IPS-NIHi7 (cell line): ENCODE measurements at regions not wholly inside any gene's neighbourhood (a gene's known extent, or its start where the extent isn't known, plus 50 kb on each side); places are given as distances from the start of the nearest gene placed in this dataset.
"Not testable (repeated sequence)": the region's sequence is repeated elsewhere in the genome, so short reads cannot be mapped to it uniquely, and the experiment has no call there.

ENCODE experiments used
- DNase-seq: peaks from one replicate; pipeline ENCODE4 v3.0.0; 2012; ENCODE audit warnings: mixed read lengths; ENCODE audit errors: extremely low spot score

GRCh38 chr10:21145751-21146435 lies 248.8 kb upstream of the NEBL start:
- DNase-seq, result no peak

GRCh38 chr10:21144047-21144446 lies 246.9 kb upstream of the NEBL start:
- peak; percentile 25 for DNase-seq

- no peak for DNase-seq
Measured at GRCh38 chr10:21141946-21142492, 244.9 kb upstream of the NEBL start.

GRCh38 chr10:21138769-21139340 lies 241.7 kb upstream of the NEBL start:
- no peak for DNase-seq

- no peak for DNase-seq
Measured at GRCh38 chr10:21135023-21135931, 238.2 kb upstream of the NEBL start.

- DNase-seq, result no peak
Measured at GRCh38 chr10:21134645-21135022, 237.5 kb upstream of the NEBL start.

GRCh38 chr10:21130683-21131442 lies 233.8 kb upstream of the NEBL start:
- no peak for DNase-seq

- no peak for DNase-seq
Measured at GRCh38 chr10:21130108-21130507, 233.0 kb upstream of the NEBL start.

- DNase-seq, result no peak
Measured at GRCh38 chr10:21125471-21126228, 228.5 kb upstream of the NEBL start.

- no peak for DNase-seq
Measured at GRCh38 chr10:21122907-21123306, 225.8 kb upstream of the NEBL start.

- not testable (repeated sequence) for DNase-seq
Measured at GRCh38 chr10:21121822-21122221, 224.7 kb upstream of the NEBL start.

- DNase-seq, result no peak
Measured at GRCh38 chr10:21114683-21115082, 217.6 kb upstream of the NEBL start.

GRCh38 chr10:21110358-21110757 lies 213.2 kb upstream of the NEBL start:
- no peak for DNase-seq

GRCh38 chr10:21106931-21107330 lies 209.8 kb upstream of the NEBL start:
- DNase-seq, result not testable (repeated sequence)

GRCh38 chr10:21105331-21105730 lies 208.2 kb upstream of the NEBL start:
- not testable (repeated sequence) for DNase-seq

- no peak for DNase-seq
Measured at GRCh38 chr10:21100871-21101514, 203.9 kb upstream of the NEBL start.

- no peak for DNase-seq
Measured at GRCh38 chr10:21100190-21100589, 203.1 kb upstream of the NEBL start.

- no peak for DNase-seq
Measured at GRCh38 chr10:21099291-21100062, 202.4 kb upstream of the NEBL start.

- no peak for DNase-seq
Measured at GRCh38 chr10:21097926-21098355, 200.8 kb upstream of the NEBL start.
